Activated naive CD4-positive, alpha-beta T cell treated with anti-CD3 and anti-CD28 coated beads for 36 hours (primary cell): ENCODE measurements at regions not wholly inside any gene's neighbourhood (a gene's known extent, or its start where the extent isn't known, plus 50 kb on each side); places are given as distances from the start of the nearest gene placed in this dataset.

Source experiments
- CTCF ChIA-PET: fragments of 350-600 bp; sonication (Branson Sonifier 250); formaldehyde crosslinking; loops from one replicate; lab custom pipeline; 2021; ENCODE audit warnings: antibody characterized with exemption; lab: Charles Lee
- DNase-seq: peaks from one replicate; pipeline ENCODE4 v3.0.0-alpha.2; 2020
- H3K27ac Mint-ChIP-seq: one replicate; pipeline ENCODE4 v1.8.0; 2021; ENCODE audit warnings: mild to moderate bottlenecking, mixed read lengths
- H3K27me3 Mint-ChIP-seq: one replicate; pipeline ENCODE4 v1.8.0; 2021; ENCODE audit warnings: low read depth, mixed read lengths
- H3K36me3 Mint-ChIP-seq: one replicate; pipeline ENCODE4 v1.8.0; 2021; ENCODE audit warnings: low read depth, mixed read lengths
- H3K4me1 Mint-ChIP-seq: one replicate; pipeline ENCODE4 v1.8.0; 2021; ENCODE audit warnings: low read depth, mixed read lengths
- H3K4me3 Mint-ChIP-seq: one replicate; pipeline ENCODE4 v1.8.0; 2021; ENCODE audit warnings: mild to moderate bottlenecking, moderate library complexity, mixed read lengths
- H3K9me3 Mint-ChIP-seq: one replicate; pipeline ENCODE4 v1.8.0; 2021; ENCODE audit warnings: mixed read lengths
- intact Hi-C: fragments of 100-400 bp; cut with micrococcal nuclease; formaldehyde crosslinking; loops from one replicate; pipeline ENCODE4 v1.15.1; 2023

GRCh38 chr17:79142375-79142774, 67.8 kb downstream of the ENGASE start:
- H3K4me1 Mint-ChIP-seq = no peaks in the 10 kb centered on the region
- intact Hi-C loops = no loop called here
- H3K36me3 Mint-ChIP-seq = no peaks in the 10 kb centered on the region
- H3K27ac Mint-ChIP-seq = no peak overlapping the region
- H3K27me3 Mint-ChIP-seq = peaks cover 6% of the 10 kb centered on the region
- H3K4me3 Mint-ChIP-seq = no peak overlapping the region
- DNase-seq = no peak
- CTCF ChIA-PET = no interaction called here
- H3K9me3 Mint-ChIP-seq = peaks cover 3% of the 10 kb centered on the region

DNA sequence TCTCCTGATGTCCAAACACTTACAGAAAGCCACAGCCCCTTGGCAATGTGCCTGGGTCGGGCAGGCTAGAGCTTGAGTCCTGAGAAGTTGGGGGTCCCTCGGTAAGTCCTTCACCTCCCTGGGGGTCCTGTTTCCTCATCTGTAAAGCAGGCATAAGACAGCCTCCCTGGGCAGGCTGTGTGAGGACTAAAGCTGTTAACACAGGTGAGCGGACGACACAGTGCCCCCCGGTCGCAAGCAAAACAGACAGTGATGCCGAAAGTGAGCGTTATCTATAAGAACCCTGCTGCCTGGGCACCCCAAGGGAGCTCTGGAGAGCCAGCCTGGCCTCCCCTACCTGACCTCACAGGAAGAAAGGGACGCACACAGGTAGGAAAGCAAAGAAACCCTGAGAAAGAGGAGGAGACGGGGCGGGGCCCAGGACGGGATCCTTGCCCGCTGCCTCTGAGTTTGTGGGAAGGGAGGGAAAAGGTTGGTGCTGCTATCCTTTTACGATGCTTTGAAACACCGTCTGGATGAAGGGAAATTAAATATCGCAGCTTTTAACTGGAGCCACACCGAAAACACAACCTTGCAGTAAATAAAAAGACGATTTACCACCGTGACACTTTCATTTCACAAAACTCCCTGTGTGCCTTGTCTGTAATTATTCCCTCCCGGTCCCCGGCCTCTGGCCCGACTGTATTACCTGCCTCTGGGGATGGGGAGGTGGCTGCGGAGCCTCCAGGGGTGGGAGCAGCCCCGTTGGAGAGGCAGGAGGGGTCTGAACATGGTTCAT, 67.1 kb downstream of the ENGASE start:
- H3K36me3 Mint-ChIP-seq = no peaks in the 10 kb centered on the region
- H3K27ac Mint-ChIP-seq = no peak overlapping the region
- DNase-seq = no peak
- no peaks in the 10 kb centered on the region for H3K4me1 Mint-ChIP-seq
- peaks cover 3% of the 10 kb centered on the region for H3K9me3 Mint-ChIP-seq
- CTCF ChIA-PET = no interaction called here
- intact Hi-C loops = no loop called here
- H3K4me3 Mint-ChIP-seq = no peak overlapping the region
- peaks cover 6% of the 10 kb centered on the region for H3K27me3 Mint-ChIP-seq

- DNase-seq = no peak
- H3K27me3 Mint-ChIP-seq = peaks cover 6% of the 10 kb centered on the region
- CTCF ChIA-PET = no interaction called here
- no peak overlapping the region for H3K27ac Mint-ChIP-seq
- intact Hi-C loops = no loop called here
- no peak overlapping the region for H3K4me3 Mint-ChIP-seq
- no peaks in the 10 kb centered on the region for H3K4me1 Mint-ChIP-seq
- peaks cover 3% of the 10 kb centered on the region for H3K9me3 Mint-ChIP-seq
- no peaks in the 10 kb centered on the region for H3K36me3 Mint-ChIP-seq
Observed at GRCh38 chr17:79138826-79139225, 64.2 kb downstream of the ENGASE start.

DNA sequence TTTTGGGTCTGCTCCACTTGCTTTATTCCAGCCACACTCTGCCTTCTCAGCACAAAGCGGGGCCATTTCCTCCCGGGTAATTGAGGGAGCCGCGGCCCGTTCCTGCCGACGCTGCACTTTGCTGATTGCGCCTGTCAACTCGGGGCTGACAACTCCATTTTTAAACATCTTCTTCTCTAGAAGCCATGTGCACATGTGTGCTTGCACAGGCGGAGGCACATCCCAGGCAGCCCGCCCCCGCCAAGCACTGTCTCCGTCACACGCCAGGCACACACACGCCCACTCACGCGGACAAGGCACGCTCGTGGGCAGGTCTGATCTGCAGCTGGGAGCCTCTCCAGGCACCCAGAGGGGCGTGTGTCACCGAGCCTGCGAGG, 63.2 kb downstream of the ENGASE start:
- H3K4me1 Mint-ChIP-seq = no peaks in the 10 kb centered on the region
- H3K27me3 Mint-ChIP-seq = peaks cover 7% of the 10 kb centered on the region
- H3K9me3 Mint-ChIP-seq = peaks cover 3% of the 10 kb centered on the region
- CTCF ChIA-PET = no interaction called here
- H3K36me3 Mint-ChIP-seq = no peaks in the 10 kb centered on the region
- H3K4me3 Mint-ChIP-seq = no peak overlapping the region
- intact Hi-C loops = no loop called here
- no peak for DNase-seq
- H3K27ac Mint-ChIP-seq = no peak overlapping the region

GRCh38 chr17:79137015-79137788, 62.6 kb downstream of the ENGASE start:
- intact Hi-C loops = no loop called here
- no peaks in the 10 kb centered on the region for H3K36me3 Mint-ChIP-seq
- H3K9me3 Mint-ChIP-seq = peaks cover 3% of the 10 kb centered on the region
- no peak overlapping the region for H3K27ac Mint-ChIP-seq
- peaks cover 7% of the 10 kb centered on the region for H3K27me3 Mint-ChIP-seq
- no peak overlapping the region for H3K4me3 Mint-ChIP-seq
- CTCF ChIA-PET = no interaction called here
- H3K4me1 Mint-ChIP-seq = no peaks in the 10 kb centered on the region
- no peak for DNase-seq

DNA sequence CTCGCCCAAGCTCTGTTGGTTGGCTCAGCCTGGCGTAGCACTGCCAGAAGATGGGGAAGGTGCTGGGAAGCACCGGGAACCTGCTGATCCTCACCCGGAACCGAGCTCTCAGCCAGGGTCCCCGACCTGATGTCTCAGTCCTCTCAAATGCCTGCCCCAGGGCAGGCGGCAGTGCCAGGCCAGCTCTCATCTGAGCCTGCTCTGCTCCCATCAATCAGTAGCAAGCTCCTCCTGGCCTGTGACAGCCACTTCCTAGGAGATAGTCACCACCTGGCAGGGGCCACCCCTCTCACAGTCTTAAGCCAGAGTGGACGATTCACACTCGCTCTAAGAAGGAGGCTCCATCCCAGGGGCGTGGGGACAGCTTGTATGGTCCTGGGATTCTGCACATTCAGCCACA, 62.0 kb downstream of the ENGASE start:
- Mint-ChIP-seq H3K9me3 (peaks cover 3% of the 10 kb centered on the region), H3K27ac (no peak overlapping the region), H3K4me3 (no peak overlapping the region), H3K27me3 (peaks cover 7% of the 10 kb centered on the region), H3K36me3 (no peaks in the 10 kb centered on the region), H3K4me1 (no peaks in the 10 kb centered on the region)
- no peak for DNase-seq
- CTCF ChIA-PET = no interaction called here
- intact Hi-C loops = no loop called here
